ENCODE measurements at regions not wholly inside any gene's neighbourhood (a gene's known extent, or its start where the extent isn't known, plus 50 kb on each side); places are given as distances from the start of the nearest gene placed in this dataset.
"Not testable (repeated sequence)": the region's sequence is repeated elsewhere in the genome, so short reads cannot be mapped to it uniquely, and the experiment has no call there.

DNA sequence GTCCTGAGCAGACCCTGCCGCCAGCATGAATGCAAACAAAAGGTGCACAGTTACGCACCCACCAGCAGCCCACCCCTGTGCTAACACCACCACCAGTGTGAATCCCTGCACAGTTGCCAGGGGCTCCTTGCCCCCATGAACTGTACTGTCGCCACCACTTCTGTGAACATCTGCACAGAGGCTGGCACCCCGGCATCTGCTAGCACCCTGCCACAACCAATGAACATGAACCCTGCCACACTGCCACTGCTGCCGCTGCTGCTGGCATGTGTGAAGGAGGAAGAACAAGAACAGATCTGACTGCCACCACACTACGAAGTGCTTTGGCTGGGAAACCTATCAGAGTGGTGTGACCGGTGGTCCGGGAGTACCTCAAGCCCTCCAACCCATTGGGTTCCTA is 261.3 kb downstream of the PARM1 start:
- Histone ChIP-seq H3K9me3 (ENCODE audit: control insufficient read depth in 2 of 3, insufficient read depth in 1 of 3, low read length in 3 of 3) (peaks cover 0 to 4% (median 0%) of the 10 kb centered on the region in 3 donors), H3K27ac (ENCODE audit: low read depth in 2 of 2, low read length in 2 of 2) (no peak overlapping the region), H3K36me3 (ENCODE audit: control insufficient read depth in 2 of 3, insufficient read depth in 3 of 3, low read length in 3 of 3) (no peaks in the 10 kb centered on the region), H3K4me3 (ENCODE audit: low read length in 3 of 3) (no peak overlapping the region), H3K27me3 (ENCODE audit: control insufficient read depth, insufficient read depth, low read length) (no peaks in the 10 kb centered on the region), H3K4me1 (ENCODE audit: control insufficient read depth in 2 of 3, insufficient read depth in 2 of 3, low read depth in 1 of 3, low read length in 3 of 3) (no peaks in the 10 kb centered on the region), H3K9ac (ENCODE audit: low read length in 3 of 3) (no peak overlapping the region)
- TF ChIP-seq, protein P1, sequence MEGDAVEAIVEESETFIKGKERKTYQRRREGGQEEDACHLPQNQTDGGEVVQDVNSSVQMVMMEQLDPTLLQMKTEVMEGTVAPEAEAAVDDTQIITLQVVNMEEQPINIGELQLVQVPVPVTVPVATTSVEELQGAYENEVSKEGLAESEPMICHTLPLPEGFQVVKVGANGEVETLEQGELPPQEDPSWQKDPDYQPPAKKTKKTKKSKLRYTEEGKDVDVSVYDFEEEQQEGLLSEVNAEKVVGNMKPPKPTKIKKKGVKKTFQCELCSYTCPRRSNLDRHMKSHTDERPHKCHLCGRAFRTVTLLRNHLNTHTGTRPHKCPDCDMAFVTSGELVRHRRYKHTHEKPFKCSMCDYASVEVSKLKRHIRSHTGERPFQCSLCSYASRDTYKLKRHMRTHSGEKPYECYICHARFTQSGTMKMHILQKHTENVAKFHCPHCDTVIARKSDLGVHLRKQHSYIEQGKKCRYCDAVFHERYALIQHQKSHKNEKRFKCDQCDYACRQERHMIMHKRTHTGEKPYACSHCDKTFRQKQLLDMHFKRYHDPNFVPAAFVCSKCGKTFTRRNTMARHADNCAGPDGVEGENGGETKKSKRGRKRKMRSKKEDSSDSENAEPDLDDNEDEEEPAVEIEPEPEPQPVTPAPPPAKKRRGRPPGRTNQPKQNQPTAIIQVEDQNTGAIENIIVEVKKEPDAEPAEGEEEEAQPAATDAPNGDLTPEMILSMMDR (IDR thresholded peaks at IDR 0.05; ENCODE audit: borderline replicate concordance, extremely low read depth, insufficient read depth): no peak
- FAIRE-seq (no peak), DNase-seq (peak in 1 of 5 donors; percentile 56)
- intact Hi-C loops (cut with DNase I): no loop called here

DNA sequence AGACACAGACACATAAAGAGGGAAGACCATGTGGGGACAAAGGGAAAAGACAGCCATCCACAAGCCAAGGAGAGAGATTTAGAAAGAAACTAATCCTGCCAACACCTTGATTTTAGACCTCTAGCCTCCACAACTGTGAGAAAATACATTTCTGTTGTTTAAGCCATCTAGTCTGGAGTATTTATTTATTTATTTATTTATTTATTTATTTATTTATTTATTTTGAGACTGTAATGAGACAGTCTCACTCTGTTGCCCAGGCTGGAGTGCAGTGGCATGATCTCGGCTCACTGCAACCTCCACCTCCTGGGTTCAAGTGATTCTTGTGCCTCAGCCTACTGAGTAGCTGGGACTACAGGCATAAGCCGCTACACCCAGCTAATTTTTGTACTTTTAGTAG is 259.3 kb downstream of the PARM1 start:
- H3K27ac ChIP-seq (ENCODE audit: low read depth in 2 of 2, low read length in 2 of 2); DNase-seq; H3K4me3 ChIP-seq (ENCODE audit: low read length in 3 of 3); H3K4me1 ChIP-seq (ENCODE audit: control insufficient read depth in 2 of 3, insufficient read depth in 2 of 3, low read depth in 1 of 3, low read length in 3 of 3); intact Hi-C loops (cut with DNase I); H3K27me3 ChIP-seq (ENCODE audit: control insufficient read depth, insufficient read depth, low read length); H3K36me3 ChIP-seq (ENCODE audit: control insufficient read depth in 2 of 3, insufficient read depth in 3 of 3, low read length in 3 of 3); FAIRE-seq; H3K9me3 ChIP-seq (ENCODE audit: control insufficient read depth in 2 of 3, insufficient read depth in 1 of 3, low read length in 3 of 3); H3K9ac ChIP-seq (ENCODE audit: low read length in 3 of 3): not testable (repeated sequence)

DNA sequence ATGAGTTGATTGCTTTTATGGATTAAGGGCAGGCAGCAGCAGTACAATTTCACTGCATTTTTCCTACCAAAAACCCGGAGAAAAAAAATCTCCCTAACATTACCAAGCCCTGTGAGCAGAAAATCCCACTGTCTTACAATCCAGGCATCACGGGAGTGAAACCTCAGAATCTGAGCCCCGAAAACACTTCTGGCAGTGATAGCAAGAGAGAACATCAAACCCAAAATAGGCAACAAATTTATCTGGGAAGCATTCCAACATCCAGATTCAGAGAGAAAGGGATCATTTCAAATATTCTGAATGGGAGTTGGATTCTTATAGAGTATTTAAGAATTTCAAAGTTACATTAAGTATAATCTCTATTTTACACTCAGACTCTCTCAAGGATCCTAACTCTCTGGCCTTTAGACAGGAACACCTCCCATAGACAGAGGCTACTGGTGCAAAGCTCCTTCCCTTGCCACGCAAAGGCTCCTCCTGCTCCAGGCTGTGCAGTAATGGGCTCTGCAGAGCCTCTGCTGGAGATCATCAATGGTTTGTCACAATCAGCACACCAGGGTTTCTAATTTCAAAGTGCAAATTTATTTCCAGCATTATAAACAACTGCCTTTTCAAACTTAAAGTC is 256.9 kb downstream of the PARM1 start:
- DNase-seq: no peak
- Histone ChIP-seq H3K9ac (ENCODE audit: low read length in 3 of 3) (no peak overlapping the region), H3K27me3 (ENCODE audit: control insufficient read depth, insufficient read depth, low read length) (no peaks in the 10 kb centered on the region), H3K36me3 (ENCODE audit: control insufficient read depth in 2 of 3, insufficient read depth in 3 of 3, low read length in 3 of 3) (no peaks in the 10 kb centered on the region), H3K4me1 (ENCODE audit: control insufficient read depth in 2 of 3, insufficient read depth in 2 of 3, low read depth in 1 of 3, low read length in 3 of 3) (no peaks in the 10 kb centered on the region), H3K27ac (ENCODE audit: low read depth in 2 of 2, low read length in 2 of 2) (no peak overlapping the region), H3K4me3 (ENCODE audit: low read length in 3 of 3) (no peak overlapping the region), H3K9me3 (ENCODE audit: control insufficient read depth in 2 of 3, insufficient read depth in 1 of 3, low read length in 3 of 3) (no peaks in the 10 kb centered on the region)
- TF ChIP-seq, protein P1 (IDR thresholded peaks at IDR 0.05; ENCODE audit: borderline replicate concordance, extremely low read depth, insufficient read depth): no peak
- intact Hi-C loops (cut with DNase I): no loop called here
- FAIRE-seq: no peak

DNA sequence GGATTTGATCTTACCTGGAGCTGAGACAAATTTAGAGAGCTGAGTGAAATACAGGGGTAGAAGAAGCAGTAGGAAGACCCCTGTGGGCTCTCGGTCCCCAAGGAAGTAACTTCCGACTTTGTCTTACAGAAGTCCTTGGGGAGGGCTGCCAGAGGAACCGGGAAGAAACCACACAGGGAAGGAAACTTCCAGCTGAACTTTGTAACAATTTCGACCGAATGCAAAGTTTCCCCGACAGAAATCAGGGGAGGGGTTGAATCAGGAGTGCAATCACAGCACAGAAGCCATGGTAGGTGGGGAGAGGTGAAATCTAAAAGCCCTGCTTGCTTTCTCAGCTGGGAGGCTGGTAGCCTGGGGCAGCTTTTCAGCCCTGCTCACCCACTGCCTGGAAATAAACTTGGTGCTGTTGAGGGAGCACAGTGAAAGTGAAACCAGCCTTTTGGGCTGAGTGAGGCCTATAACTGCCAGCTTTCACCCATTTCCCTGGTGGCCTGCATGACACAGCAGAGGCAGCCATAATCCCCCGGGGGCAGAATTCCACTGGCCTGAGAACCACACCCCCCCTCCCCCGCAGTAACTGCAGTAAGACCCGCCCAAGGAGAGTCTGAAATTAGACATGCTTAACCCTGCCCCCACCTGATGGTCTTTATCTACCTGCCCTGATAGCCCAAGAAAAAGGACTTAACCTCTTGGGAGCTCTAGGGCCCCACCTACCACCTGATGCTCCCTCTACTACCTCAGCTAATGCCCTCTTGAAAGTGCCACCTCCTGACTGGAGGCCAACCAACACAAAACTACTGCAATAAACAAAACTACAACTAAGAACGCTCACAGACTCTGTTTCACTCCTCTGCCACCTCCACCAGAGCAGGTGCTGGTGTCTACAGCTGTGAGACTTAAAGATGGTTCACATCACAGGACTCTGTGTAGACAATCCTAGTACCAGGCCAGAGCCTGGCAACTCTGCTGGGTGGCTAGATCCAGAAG is 248.2 kb downstream of the PARM1 start:
- FAIRE-seq: no peak
- H3K9ac ChIP-seq (ENCODE audit: low read length in 3 of 3): no peak overlapping the region
- H3K4me3 ChIP-seq (ENCODE audit: low read length in 3 of 3): peak overlapping the region in 1 of 3 donors; percentile 35
- H3K9me3 ChIP-seq (ENCODE audit: control insufficient read depth in 2 of 3, insufficient read depth in 1 of 3, low read length in 3 of 3): no peaks in the 10 kb centered on the region
- H3K27me3 ChIP-seq (ENCODE audit: control insufficient read depth, insufficient read depth, low read length): no peaks in the 10 kb centered on the region
- peak overlapping the region in 1 of 2 donors; percentile 24 for H3K27ac ChIP-seq (ENCODE audit: low read depth in 2 of 2, low read length in 2 of 2)
- no peak for DNase-seq
- TF ChIP-seq, protein P1 (IDR thresholded peaks at IDR 0.05; ENCODE audit: borderline replicate concordance, extremely low read depth, insufficient read depth): no peak
- intact Hi-C loops (cut with DNase I): no loop called here
- H3K4me1 ChIP-seq (ENCODE audit: control insufficient read depth in 2 of 3, insufficient read depth in 2 of 3, low read depth in 1 of 3, low read length in 3 of 3): no peaks in the 10 kb centered on the region
- no peaks in the 10 kb centered on the region for H3K36me3 ChIP-seq (ENCODE audit: control insufficient read depth in 2 of 3, insufficient read depth in 3 of 3, low read length in 3 of 3)
